NCI-H2196 treated with DMSO at 0.1 percent for 48 hours (cell line): ENCODE measurements at regions not wholly inside any gene's neighbourhood (a gene's known extent, or its start where the extent isn't known, plus 50 kb on each side); places are given as distances from the start of the nearest gene placed in this dataset.

Experiments
- DNase-seq: peaks from one replicate; lab custom pipeline; 2025; ENCODE audit not compliant: unreplicated experiment; lab: John Stamatoyannopoulos, UW

DNA sequence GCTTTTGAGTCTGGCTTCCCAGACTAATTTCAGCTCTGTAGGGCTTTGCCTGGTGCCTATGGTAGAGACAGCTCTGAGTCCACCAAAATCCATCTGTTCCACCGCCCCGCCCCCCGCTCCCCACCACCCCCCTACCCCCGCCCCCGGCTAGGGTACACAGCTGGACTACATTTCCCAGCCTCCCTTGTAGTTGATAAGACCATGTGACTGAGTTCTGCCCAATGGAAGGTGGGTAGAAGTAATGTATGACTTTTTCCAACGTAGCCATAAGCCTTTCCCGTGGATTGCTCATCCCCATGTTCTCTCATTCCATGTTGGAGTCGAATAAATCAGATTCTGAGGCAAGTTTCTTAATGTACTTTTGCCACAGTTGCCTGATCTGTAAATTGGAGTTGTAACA lies 786.7 kb upstream of the EEF2KMT start:
- DNase-seq, result no peak

GRCh38 chr16:5882087-5882640 lies 784.6 kb upstream of the EEF2KMT start:
- no peak for DNase-seq

- DNase-seq, result no peak
Observed at GRCh38 chr16:5875416-5875815, 777.8 kb upstream of the EEF2KMT start.

DNA sequence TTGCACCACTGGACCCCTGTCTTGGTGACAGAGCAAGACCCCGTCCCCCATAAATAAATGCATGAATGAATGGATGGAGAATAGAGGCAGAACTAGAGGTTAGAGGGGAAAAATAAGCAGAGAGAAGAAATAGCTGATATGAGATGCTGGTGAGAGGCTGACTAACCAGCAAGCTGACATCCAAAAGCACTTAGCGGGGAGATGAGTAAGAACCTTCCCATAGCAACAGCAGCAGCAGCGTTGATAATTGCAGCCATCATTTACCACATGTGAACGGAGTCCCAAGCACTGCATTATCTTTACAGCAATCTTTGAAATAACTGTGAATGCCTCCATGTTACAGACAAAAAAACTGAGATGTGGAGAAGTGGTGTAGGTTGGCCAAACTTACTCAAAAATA lies 777.3 kb upstream of the EEF2KMT start:
- no peak for DNase-seq

GRCh38 chr16:5873221-5873620 lies 775.6 kb upstream of the EEF2KMT start:
- no peak for DNase-seq

DNA sequence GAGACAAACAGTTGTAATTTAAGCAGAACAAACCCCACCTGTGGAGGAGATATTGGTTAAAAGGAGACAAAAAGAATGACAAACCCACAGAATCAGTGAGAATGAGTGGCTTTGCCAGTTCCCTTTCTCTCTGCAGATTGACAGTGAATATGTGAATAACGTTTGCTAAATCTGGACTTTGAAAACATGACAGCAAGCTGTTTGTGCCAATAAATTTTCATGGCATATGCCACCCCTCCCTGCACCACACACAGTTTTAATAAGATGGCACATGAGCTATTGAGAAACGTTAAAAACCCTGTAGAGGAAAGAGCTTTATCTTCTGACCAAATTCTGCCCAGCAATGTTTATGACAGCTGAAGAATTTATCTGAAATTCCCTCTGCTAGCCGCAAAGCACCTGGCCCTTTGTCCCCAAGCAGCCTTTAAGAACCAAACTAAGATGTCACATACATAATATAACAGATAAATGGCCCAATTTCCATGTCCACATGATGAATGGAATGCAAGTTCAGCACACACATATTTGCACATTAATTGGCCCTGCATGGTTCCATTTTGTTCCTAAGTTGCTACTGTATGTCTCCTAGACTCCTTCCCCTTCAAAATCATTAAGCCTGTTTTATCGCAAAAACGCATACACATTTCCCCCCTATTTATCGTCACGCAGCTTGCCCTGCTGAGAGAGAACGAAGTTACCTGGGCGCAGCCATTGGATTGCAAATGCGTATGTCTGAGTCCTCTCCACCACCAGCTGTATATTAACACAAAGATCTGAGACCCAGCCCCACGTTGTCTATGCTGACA lies 773.5 kb upstream of the EEF2KMT start:
- no peak for DNase-seq

DNA sequence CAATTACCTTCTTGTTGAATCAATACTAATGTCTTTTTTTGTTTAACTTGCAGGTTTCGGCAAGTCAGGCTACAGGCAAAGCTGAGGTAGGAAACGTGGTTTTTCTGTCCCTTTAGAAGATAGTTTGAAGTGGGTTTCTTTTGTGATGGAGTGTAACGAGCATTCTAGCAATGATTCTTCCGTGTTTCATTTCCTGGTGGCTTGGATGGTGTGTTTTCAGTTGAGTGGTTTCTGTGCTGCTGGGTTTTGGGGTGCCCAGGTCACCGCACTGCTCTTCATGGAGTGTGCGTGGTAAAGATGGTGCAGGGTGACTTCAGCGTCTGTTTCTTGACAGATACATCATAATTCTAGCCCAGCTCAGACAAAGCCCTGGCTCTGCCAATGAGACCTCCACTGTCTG lies 769.7 kb upstream of the EEF2KMT start:
- DNase-seq, result no peak

DNA sequence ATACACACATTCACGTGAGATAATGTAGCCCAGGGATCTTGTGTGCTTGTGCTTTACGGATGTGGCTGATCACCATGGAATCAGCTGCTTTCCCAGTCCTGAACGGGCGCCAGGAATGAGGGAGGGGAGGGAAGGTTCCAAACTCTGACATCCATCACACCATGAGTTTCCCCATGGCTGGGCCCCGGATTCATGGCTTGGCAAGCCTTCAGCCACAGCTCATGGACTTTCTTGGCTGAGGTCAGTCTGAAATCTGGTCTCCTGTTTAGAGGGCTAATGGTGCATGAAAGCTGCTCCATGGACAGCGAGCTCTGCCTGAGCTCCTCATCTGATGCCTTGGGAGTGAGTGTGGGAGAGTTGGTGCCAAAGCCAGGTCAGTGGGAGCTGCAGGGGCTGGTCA lies 767.6 kb upstream of the EEF2KMT start:
- DNase-seq, result no peak

- DNase-seq, result no peak
Observed at GRCh38 chr16:5863071-5863606, 765.5 kb upstream of the EEF2KMT start.

DNA sequence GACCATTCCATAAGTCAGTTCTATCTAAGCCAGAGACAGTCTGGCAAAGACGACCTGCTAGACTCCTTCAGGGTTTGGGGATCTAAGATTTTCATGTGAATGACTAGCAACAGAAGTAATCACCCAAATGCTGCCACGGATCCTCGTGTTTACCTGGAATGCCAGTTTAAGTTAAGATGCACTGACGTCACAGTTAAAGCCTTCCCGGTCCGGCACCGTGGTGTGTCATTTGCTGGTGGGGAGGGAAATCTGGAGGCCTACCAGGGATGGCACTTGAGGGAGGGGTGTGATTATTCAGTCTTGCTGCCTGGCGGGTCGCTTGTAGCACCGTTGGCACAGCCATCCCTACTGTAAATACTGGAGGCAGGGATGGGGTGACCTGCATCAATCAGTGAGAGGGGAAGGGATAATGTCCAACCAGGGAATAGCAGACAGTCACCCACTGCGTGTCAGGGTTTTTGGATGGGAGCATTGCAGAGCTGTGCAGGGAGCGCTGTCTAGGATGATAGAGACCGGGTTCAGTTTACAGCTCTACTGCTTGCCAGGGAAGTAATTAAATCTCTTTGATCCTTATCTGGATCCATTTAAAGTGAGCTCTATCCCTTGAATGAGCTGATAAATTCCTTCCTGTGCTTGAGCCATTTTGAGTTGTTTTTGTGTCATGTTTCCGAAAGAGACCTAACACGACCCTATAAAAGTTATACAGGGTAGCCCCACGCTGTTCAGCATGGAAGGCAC lies 764.7 kb upstream of the EEF2KMT start:
- DNase-seq, result no peak

- DNase-seq, result no peak
Observed at GRCh38 chr16:5861241-5861640, 763.6 kb upstream of the EEF2KMT start.

DNA sequence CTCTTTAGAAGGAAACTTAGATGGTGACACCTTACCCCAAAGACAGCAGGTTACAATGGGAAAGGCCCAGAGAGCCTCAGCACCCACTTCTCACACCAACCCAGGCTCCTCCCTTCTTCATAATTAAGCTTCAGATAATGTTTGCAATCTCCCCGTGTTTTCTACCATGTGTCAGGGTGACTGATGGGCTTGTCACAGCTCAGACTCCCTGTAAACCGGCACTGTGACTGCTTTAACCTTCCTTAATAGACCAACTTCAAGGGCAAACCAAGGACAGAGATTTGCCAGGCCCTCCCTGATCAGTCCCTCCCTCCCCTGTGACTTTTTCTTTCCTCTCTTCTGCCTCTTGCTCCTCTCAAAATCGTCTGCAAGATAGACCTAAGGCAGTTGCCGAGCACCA lies 760.6 kb upstream of the EEF2KMT start:
- no peak for DNase-seq

DNA sequence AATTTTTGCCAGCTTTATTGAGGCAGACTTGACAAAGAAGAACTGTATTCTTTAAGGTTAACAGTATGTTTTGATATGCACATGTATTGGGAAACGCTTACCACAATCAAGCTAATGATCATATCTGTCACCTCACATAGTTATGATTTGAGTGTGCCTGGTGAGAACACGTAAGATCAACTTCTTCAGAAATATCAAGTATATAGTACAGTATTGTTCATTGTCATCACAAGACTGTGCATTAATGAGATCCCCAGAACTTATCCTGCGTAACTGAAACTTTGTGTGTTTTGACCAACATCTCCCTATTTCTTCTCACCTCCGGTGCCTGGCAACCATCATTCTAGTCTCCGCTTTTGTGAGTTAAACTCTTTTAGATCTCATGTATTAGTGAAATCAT lies 756.4 kb upstream of the EEF2KMT start:
- no peak for DNase-seq

GRCh38 chr16:5852151-5852550 lies 754.6 kb upstream of the EEF2KMT start:
- DNase-seq, result no peak

GRCh38 chr16:5851393-5851982 lies 753.9 kb upstream of the EEF2KMT start:
- no peak for DNase-seq

- DNase-seq, result no peak
Observed at GRCh38 chr16:5850632-5851392, 753.2 kb upstream of the EEF2KMT start.

GRCh38 chr16:5845046-5845445 lies 747.5 kb upstream of the EEF2KMT start:
- DNase-seq, result no peak

DNA sequence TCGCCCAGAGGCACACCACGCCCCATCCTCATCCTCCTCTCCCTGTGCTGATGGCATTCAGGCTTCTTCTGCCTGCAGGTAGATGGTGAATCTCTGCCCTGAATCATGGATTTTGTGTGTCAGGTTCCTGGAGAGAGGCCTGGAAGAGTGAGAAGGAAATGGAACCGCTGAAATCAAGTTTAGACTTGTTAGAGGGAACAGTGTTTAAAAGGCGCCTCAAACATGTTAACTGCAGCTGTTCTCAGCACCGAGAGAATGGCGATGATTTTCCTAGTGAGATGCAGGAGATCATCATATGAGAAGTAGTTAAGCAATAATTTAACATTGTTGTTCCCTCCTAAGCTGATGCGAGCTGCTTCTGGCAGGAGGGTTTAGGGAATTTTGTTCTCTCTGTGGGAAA lies 744.4 kb upstream of the EEF2KMT start:
- no peak for DNase-seq

GRCh38 chr16:5838725-5839124 lies 741.1 kb upstream of the EEF2KMT start:
- no peak for DNase-seq

DNA sequence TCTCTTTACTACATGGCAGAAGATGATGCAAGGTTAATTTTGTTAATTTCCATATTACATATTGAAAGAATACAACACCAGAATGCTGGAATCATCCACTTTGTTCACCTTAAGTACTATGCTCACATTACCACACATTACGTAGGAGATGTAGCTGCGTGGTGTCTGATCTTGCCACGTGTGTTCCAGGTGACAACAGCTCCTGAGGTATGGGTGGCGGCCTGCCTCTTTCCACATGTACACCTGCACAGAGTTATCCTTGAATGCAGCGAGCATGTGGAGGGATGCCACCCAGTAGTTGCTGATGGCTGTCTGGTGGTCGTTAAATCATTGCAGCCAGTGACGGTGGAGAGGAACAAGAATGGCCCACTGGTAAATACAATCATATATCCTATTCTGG lies 740.5 kb upstream of the EEF2KMT start:
- no peak for DNase-seq
